ENCODE measurements at regions not wholly inside any gene's neighbourhood (a gene's known extent, or its start where the extent isn't known, plus 50 kb on each side); places are given as distances from the start of the nearest gene placed in this dataset.

- Histone ChIP-seq H3K27ac (ENCODE audit: insufficient read depth, low read length) (no peak overlapping the region), H2BK15ac (ENCODE audit: low read depth, low read length) (no peak overlapping the region), H3K79me1 (ENCODE audit: low read depth in 1 of 2, low read length in 2 of 2) (no peaks in the 10 kb centered on the region), H3K18ac (ENCODE audit: low read depth, low read length) (no peak overlapping the region), H4K91ac (ENCODE audit: insufficient read depth, low read depth, low read length) (no peak overlapping the region), H4K8ac (ENCODE audit: low read depth in 2 of 2, low read length in 2 of 2) (no peak overlapping the region), H3K14ac (replicated peaks; ENCODE audit: low read depth, low read length) (no peak overlapping the region), H3K9ac (ENCODE audit: low read depth, low read length) (no peak overlapping the region), H2AFZ (replicated peaks; ENCODE audit: low read length, poor library complexity) (no peak overlapping the region), H3K4me1 (ENCODE audit: control insufficient read depth, insufficient read depth, low read length) (no peaks in the 10 kb centered on the region), H2BK5ac (ENCODE audit: low read depth, low read length, poor library complexity, severe bottlenecking) (no peak overlapping the region), H3K36me3 (ENCODE audit: control insufficient read depth, insufficient read depth, low read length) (no peaks in the 10 kb centered on the region), H3K27me3 (ENCODE audit: control insufficient read depth, insufficient read depth, low read length) (no peaks in the 10 kb centered on the region; the same call in 1 of the 2 replicates), H2AK5ac (ENCODE audit: low read depth, low read length) (no peak overlapping the region), H4K5ac (ENCODE audit: low read depth, low read length) (no peak overlapping the region), H3K9me3 (ENCODE audit: control insufficient read depth, insufficient read depth, low read length) (no peaks in the 10 kb centered on the region), H3K9me1 (ENCODE audit: insufficient read depth, low read length) (no peaks in the 10 kb centered on the region), H3K4ac (ENCODE audit: low read depth, low read length) (no peak overlapping the region), H2BK120ac (ENCODE audit: low read depth, low read length) (no peak overlapping the region), H4K20me1 (ENCODE audit: insufficient read depth, low read length) (no peaks in the 10 kb centered on the region), H2AK9ac (replicated peaks; ENCODE audit: low read depth, low read length, poor library complexity) (no peak overlapping the region), H3K23ac (ENCODE audit: low read depth, low read length) (no peak overlapping the region), H3K56ac (ENCODE audit: extremely low read depth, insufficient read depth, low read length) (no peak overlapping the region), H3K4me3 (ENCODE audit: insufficient read depth, low read depth, low read length) (no peak overlapping the region), H2BK20ac (ENCODE audit: low read depth, low read length) (no peak overlapping the region), H3K4me2 (ENCODE audit: low read depth, low read length) (no peak overlapping the region)
- dilution Hi-C loops (cut with HindIII; ENCODE audit: low sequenced_read_pairs, unreplicated experiment) (no loop called here), in situ Hi-C loops (cut with MboI; ENCODE audit: low sequenced_read_pairs) (no loop called here), intact Hi-C loops (cut with micrococcal nuclease) (no loop called here)
- POLR2A ChIA-PET (ENCODE audit: unreplicated experiment): no interaction called here
- BruUV-seq (replicated peaks): no TSS peak
- TF ChIP-seq FOS (IDR thresholded peaks at IDR 0.05; ENCODE audit: low read depth, low read length) (no peak), MAZ (IDR thresholded peaks at IDR 0.05; ENCODE audit: borderline replicate concordance, low read depth, low read length) (no peak), CHD1 (IDR thresholded peaks at IDR 0.05; ENCODE audit: low read depth, low read length) (no peak), MXI1 (IDR thresholded peaks at IDR 0.05; ENCODE audit: borderline replicate concordance, low read depth, low read length) (no peak), ELK1 (IDR thresholded peaks at IDR 0.05; ENCODE audit: borderline replicate concordance, low read depth, low read length) (no peak), RCOR1 (IDR thresholded peaks at IDR 0.05; ENCODE audit: insufficient replicate concordance, low read length) (no peak), USF2 (IDR thresholded peaks at IDR 0.05; ENCODE audit: low read depth, low read length) (no peak), POLR2A (IDR thresholded peaks at IDR 0.05; ENCODE audit: low read depth, low read length) (no peak), BHLHE40 (IDR thresholded peaks at IDR 0.05; ENCODE audit: low read depth, low read length) (no peak), RFX5 (IDR thresholded peaks at IDR 0.05; ENCODE audit: low read depth, low read length) (no peak), MAFK (IDR thresholded peaks at IDR 0.05; ENCODE audit: low read depth, low read length) (no peak), CTCF (conservative IDR thresholded peaks at IDR 0.05; ENCODE audit: low read depth, low read length) (no peak), NFE2L2 (IDR thresholded peaks at IDR 0.05; ENCODE audit: low read depth, low read length) (no peak), RAD21 (IDR thresholded peaks at IDR 0.05; ENCODE audit: low read length) (no peak), CEBPB (IDR thresholded peaks at IDR 0.05; ENCODE audit: low read depth, low read length) (no peak)
- ATAC-seq (ENCODE audit: low read depth) (no peak), DNase-seq (no peak)
- CTCF ChIA-PET: no interaction called here
- WGBS, 2 experiments (ENCODE audit: extremely low coverage in 2 of 2, insufficient read length in 1 of 2): 80% methylated on average over 1 of the region's 4 CpGs; no CpG with 5 or more reads in 1 of the 2 experiments
Observed at GRCh38 chr12:58186401-58186800, 245.0 kb downstream of the ATP23 start.
